NCI-H748 (cell line): ENCODE measurements at regions not wholly inside any gene's neighbourhood (a gene's known extent, or its start where the extent isn't known, plus 50 kb on each side); places are given as distances from the start of the nearest gene placed in this dataset.

Source experiments
- DNase-seq: peaks from one replicate; lab custom pipeline; 2025; ENCODE audit not compliant: unreplicated experiment; lab: John Stamatoyannopoulos, UW

DNA sequence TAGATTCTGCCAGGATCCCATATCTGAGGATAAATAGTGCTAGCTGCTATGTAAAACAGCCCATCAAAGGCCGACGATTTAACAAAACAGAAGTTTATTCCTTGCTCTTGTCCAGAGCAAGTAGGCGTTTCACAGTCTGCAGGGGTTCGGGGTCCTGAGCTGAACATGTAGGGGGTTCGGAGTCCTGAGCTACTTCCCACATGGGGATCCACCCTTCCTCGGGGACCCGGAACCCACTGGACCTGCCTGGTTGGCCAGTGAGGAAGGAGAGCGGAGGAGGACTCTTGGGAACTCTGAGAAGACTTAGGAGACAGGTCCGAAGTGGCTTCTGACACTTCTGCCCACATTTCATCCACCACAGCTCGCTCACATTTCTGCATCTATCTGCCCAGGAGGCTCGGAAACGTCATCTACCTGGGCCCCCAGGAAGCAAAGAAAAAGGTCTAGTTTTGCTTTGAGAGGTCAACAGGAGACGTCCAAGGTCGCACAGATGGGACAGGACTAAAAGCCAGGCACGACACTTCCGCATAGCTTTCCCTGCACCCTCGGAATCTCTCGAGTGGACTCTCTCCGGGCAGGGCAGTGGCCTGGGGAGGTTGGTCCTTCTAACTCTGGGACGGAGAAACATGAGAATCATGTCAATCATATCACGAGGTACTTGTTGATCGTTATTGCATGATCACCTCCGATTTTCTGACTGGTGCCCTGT, 86.4 kb downstream of the MICALL2 start:
- no peak for DNase-seq

DNA sequence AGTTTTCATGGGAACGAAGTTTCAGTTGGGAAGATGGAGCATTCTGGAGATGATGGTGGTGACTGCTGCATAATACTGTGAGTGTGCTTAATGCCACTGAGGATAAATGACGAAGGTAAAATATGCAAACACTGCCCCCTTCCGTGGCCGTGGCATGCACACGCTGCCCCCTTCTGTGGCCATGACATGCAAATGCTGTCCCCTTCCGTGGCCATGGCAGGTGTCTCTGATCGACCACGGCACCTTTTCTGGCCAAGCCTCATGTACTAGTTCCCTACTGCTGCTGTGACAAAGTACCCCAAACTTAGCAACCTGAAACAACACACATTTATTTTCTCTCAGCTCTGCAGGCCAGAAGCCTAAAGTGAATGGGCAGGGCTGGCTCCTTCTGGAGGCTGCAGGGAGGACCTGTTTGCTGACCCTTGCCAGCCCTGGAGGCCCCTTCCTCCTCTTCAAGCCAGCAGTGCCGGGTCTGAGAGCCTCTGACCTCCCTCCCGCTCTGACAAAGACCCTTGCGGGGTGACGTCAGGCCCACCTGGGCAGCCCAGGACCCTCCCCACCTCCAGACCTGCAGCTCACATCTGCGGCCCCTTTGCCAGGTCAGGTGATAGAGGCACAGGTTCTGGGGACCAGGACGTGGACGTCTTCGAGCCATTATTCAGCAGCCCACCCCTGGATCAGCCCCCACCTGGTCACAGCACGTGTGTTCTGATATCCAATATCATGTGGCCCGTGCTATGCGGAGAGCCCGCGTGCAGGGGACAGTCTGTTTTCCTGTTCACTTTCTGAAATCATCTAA, 82.0 kb downstream of the MICALL2 start:
- peak; percentile 25 for DNase-seq

DNA sequence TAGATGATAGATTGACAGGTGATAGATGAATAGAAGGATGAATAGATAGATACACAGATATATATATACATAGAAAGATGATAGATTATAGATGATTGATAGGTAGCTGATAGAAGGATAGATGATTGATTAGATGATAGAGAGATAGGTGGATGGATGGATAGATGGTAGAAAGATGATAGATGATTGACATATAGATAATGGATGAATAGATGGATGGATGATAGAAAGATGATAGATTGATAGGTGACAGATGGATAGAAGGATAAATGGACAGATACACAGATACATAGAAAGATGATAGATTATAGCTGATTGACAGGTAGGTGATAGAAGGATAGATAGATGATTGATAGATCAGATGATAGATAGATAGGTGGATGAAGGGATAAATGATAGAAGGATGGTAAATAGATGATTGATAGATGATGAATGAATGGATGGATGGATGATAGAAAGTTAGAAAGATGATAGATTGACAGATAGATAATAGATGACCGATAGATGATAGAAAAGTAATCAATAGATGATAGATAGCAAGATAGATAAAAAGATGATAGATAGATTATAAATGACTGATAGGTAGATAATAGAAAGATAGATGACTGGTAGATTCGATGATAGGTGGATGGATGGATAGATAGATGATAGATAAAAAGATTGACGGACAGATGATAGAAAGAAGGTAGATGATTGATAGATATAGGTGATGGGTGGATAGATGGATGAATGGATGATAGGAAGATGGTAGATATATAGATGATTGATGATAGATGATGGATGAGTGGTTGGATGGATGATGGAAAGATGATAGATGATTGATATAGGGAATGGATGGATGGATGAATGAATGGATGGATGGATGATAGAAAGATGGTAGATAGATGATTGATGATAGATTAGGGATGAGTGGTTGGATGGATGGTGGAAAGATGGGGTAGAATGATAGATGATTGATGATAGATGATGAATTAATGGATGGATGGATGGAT, 80.4 kb downstream of the MICALL2 start:
- DNase-seq, result no peak

DNA sequence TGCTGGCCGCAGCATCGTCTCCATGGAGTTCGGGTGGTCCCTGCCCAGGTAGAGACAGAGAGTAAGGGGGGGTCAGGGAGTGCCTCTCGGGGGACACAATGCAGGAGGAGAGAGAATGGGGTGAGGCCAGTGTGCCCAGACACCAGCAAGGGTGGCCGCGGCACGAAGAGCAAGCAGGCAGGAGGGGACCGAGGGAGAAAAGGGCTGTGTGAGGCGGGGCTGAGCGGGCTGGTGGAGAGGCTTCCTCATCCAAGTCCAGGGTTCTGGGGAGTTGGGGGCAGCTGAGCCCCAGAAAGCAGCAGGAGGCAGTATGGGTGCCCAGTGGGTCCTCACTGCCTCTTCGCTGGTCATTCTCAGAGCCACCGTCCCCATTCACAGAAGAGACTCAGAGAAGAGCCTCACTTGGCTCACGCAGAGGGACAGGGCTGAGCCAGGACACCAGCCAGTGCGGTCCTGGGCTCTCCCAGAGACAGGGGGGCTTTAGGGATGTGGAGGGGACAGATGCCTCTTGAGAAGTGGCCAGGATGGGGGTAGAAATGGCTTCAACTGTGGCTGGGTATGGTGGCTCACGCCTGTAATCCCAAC, 78.9 kb downstream of the MICALL2 start:
- no peak for DNase-seq

DNA sequence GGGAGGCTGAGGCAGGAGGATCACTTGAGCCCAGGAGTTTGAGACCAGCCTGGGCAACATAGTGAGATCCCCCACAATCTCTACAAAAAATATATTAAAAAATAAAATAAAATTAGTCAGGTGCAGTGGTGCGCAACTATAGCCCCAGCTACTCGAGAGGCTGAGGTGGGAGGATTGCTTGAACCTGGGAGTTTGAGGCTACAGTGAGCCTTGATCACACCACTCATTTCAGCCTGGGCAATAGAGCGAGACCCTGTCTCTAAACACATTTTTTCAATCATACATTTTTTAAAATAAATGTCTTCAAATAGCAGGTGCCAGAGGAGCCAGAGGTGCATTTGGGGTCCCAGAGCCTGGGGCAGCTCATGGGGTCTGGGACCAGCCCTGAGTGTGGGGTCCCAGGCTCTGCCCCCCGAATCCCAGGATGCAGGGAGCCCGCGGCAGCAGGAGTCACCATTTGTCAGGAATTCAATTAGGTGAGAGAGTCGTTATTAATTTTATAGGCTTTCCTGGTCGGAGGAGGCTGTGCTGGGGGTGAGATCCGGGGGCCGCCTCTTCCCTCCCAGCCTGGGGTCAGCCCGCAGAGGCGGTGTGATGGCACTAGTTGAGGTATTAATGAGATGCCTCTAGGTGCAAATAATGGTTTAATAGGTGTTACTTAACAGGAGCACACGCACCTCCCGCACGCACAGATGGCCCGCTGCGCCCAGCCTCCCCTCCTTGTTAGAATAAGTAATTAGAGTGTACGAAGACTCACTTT, 78.3 kb downstream of the MICALL2 start:
- DNase-seq, result no peak

DNA sequence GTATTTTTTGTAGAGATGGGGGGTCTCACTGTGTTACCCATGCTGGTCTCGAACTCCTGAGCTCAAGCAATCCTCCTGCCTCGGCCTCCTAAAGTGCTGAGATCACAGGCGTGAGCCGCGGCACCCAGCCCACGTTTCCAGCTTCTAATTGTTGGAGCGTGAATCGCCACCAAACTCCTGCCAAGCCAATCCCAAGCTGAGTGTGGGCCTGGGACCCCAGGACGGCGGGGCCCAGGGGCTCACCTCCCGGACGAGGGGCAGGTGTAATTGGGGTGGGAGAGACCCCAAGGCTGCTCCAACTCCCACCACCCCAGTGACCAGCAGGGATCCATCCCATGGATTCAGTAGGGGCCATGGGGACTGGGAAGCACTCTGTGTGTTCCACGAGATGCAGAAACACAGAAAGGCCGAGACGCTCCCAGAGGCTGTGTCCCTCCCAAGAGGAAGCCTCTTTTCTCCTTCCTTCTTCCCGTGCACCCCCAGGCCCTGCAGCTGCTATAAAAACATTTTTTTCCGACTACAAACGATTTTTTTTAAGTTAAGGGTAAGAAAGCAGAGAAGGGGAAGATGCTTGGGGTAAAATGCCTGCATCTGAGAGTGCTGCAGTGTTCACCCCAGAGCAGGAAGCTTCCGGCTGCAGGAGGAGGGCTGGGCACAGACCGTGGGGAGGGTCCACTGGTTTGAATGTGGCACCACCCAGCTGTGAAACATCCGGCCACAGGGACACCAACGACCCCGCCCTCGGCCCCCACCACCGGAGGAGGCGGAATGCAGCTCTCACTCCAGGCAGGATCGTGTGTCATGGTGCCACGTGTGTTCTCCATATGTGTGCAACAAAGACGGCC, 76.5 kb downstream of the MICALL2 start:
- no peak for DNase-seq

DNA sequence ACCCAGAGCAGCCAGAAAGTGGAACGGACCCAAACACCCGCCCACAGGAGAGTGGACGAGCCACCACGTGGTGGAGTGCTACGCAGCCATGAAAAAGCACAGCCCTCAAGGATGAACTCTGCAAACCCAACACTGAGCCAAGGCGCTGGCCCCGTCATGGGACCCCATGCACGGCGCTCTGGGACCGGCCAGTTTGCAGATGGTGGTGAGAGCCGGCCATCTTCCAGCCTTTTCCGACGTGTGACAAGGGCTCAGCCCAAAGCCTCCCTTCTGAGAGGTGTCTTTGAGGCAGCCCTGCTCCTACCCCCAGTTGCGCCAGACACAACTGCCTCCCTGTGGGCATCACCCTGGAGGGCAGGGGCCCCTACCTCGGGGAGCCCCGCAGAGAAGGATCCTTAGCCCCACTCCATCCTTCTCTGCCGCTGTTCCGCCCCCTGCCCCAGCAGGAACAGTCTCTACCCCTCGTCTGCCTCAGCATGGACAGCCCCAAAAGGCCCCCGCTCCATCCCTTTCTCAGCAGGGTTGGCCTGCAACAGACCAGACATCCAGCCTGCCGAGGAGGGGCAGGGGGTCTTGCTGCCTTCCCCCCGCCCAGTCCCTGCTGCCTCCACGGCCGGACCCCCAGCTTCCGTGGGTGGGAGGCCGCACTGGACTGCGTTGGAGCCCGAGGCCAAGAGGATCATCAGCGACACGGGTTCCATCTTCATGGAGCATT, 75.7 kb downstream of the MICALL2 start:
- DNase-seq, result no peak

DNA sequence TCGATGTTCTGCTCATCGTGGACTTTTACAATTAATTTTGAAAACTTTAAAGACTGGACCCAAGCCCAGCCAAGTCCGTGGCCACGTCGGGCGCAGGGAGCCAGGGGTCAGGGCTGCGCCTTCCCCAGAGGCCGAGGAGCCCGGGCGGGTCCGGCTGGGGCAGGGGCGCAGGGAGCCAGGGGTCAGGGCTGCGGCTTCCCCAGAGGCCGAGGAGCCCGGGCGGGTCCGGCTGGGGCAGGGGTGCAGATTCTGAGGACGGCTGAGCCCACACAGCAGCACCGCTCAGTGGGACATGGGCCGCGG, 75.2 kb downstream of the MICALL2 start:
- DNase-seq, result no peak
